GM19397 (cell line): ENCODE measurements at regions not wholly inside any gene's neighbourhood (a gene's known extent, or its start where the extent isn't known, plus 50 kb on each side); places are given as distances from the start of the nearest gene placed in this dataset.

ENCODE experiments used
- ATAC-seq: cut with Tn5 transposase; IDR thresholded peaks from one replicate; pipeline ENCODE4 v1.9.1; 2021; ENCODE audit warnings: mild to moderate bottlenecking, moderate library complexity; ENCODE audit not compliant: unreplicated experiment

GRCh38 chr13:60629158-60629557 is 232.1 kb downstream of the TDRD3 start:
- ATAC-seq, result no peak

- ATAC-seq, result no peak
These were observed 230.2 kb downstream of the TDRD3 start for GRCh38 chr13:60627071-60627686.
